ENCODE measurements at regions not wholly inside any gene's neighbourhood (a gene's known extent, or its start where the extent isn't known, plus 50 kb on each side); places are given as distances from the start of the nearest gene placed in this dataset.

DNA sequence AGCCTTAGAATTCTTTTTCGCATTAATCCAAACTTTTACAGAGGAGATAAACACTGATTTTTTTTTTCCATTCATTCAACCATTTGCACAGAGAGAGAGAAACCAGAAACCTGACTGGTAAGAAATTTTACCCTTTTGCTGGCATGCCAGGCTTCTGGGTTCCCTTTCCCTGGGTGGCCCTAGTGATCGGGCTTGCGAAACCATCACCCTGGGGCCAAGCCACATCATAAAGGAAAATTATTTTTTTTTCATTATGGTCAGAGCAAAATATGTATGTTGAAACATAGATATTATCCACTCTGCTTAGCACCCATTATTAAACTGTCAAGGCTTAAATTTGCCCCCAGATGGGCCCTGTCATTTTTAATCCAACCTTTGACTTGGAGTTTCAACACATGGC lies 55.4 kb upstream of the INHBA start:
- DNase-seq (ENCODE audit: low read depth) = no peak
- no peak for TF ChIP-seq CTCF (conservative IDR thresholded peaks at IDR 0.05; ENCODE audit: low read depth, low read length)
- H3K4me3 ChIP-seq (ENCODE audit: low read length) = no peak overlapping the region

DNA sequence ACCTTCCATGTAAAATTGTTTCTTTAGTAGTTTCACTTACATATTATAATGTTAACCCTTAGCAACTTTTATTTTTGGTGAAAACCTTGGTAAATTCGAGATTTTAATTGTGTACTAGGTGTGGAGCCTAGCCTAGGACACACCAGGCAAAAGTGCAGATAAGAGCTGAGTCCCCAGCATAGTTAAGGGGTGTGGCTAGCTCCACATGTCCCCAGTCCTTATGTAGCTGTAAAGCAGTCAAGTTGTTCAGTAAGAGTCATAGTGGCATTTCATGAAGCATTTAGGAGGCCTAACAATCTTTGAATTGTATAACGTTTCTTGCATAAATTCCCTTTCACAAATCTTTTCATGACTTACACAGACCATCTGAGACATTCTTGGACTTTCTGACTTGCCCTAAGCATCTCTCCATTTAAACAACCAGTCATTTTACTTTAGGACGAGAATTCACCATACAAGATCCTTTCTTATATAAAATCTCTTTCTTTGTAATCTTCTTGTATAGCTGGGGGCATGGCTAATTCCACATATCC lies 53.8 kb upstream of the INHBA start:
- no peak for DNase-seq (ENCODE audit: low read depth)
- no peak for TF ChIP-seq CTCF (conservative IDR thresholded peaks at IDR 0.05; ENCODE audit: low read depth, low read length)
- H3K4me3 ChIP-seq (ENCODE audit: low read length) = no peak overlapping the region

DNA sequence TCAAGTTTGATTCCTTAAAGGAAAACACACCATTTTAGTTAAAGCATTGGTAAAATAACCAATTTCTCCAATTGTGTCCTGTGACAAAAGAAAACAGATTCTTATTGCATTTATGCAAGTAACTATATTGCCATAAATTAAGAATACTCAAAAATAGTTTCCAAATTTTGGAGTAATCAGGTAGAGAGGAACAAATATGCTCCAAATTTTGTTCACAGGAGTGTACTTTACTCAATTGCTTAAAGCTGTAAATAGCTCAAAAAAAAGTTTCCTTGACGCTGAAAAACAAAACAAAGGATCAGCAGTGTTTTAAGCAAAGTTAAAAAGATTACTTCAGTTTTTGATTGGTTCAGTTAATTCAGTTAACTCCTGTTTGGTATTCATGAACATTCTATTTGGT lies 52.2 kb upstream of the INHBA start:
- DNase-seq (ENCODE audit: low read depth) = no peak
- H3K4me3 ChIP-seq (ENCODE audit: low read length) = no peak overlapping the region
- no peak for TF ChIP-seq CTCF (conservative IDR thresholded peaks at IDR 0.05; ENCODE audit: low read depth, low read length)

DNA sequence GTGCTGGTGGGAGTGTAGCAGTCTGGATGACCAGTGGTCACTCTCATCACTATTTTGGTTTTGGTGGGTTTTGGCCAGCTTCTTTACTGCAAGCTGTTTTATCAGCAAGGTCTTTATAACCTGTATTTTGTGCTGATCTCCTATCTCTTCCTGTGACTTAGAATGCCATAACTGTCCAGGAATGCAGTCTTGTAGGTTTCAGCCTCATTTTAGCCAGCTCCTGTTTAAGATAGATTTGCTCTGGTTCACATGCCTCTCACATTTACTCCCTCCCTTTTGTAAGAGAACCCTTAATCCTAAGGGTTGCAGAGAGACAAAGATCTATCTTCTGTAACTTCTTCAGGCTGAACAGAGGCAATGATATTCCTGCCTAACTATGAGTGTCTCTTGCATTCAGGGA lies 51.2 kb upstream of the INHBA start:
- no peak for DNase-seq (ENCODE audit: low read depth)
- no peak overlapping the region for H3K4me3 ChIP-seq (ENCODE audit: low read length)
- TF ChIP-seq CTCF (conservative IDR thresholded peaks at IDR 0.05; ENCODE audit: low read depth, low read length) = no peak
